HEK293 (cell line): ENCODE measurements at regions not wholly inside any gene's neighbourhood (a gene's known extent, or its start where the extent isn't known, plus 50 kb on each side); places are given as distances from the start of the nearest gene placed in this dataset.

Experiments used
- TRIM28 ChIP-seq: IDR thresholded peaks from 2 replicates; pipeline ENCODE4 v1.6.1; 2011; ENCODE audit warnings: low read length, control low read depth, borderline replicate concordance
- YY1 ChIP-seq: fragments of 450-650 bp; formaldehyde crosslinking; IDR thresholded peaks from 2 replicates; pipeline ENCODE4 v1.5.1; 2018; ENCODE audit warnings: missing biosample characterization, missing genetic modification characterization
- ZBTB8A ChIP-seq: fragments of 450-650 bp; formaldehyde crosslinking; IDR thresholded peaks from 2 replicates; pipeline ENCODE4 v1.5.1; 2016; ENCODE audit warnings: missing biosample characterization, missing genetic modification characterization
- ZFP3 ChIP-seq: fragments of 450-650 bp; formaldehyde crosslinking; IDR thresholded peaks from 2 replicates; pipeline ENCODE4 v1.5.1; 2016; ENCODE audit warnings: low read depth, missing biosample characterization, missing genetic modification characterization
- ZFP37 ChIP-seq: fragments of 450-650 bp; formaldehyde crosslinking; IDR thresholded peaks from 2 replicates; pipeline ENCODE4 v1.5.1; 2016; ENCODE audit warnings: missing biosample characterization, missing genetic modification characterization
- ZNF146 ChIP-seq: fragments of 450-650 bp; formaldehyde crosslinking; IDR thresholded peaks from 2 replicates; pipeline ENCODE4 v1.5.1; 2016; ENCODE audit warnings: missing biosample characterization, missing genetic modification characterization
- ZNF175 ChIP-seq: fragments of 450-650 bp; formaldehyde crosslinking; IDR thresholded peaks from 2 replicates; pipeline ENCODE4 v1.5.1; 2016; ENCODE audit warnings: missing biosample characterization, missing genetic modification characterization
- ZNF214 ChIP-seq: fragments of 450-650 bp; formaldehyde crosslinking; IDR thresholded peaks from 2 replicates; pipeline ENCODE4 v1.5.1; 2017; ENCODE audit warnings: missing biosample characterization, mild to moderate bottlenecking, missing genetic modification characterization, borderline replicate concordance
- ZNF311 ChIP-seq: fragments of 450-650 bp; formaldehyde crosslinking; IDR thresholded peaks from 2 replicates; pipeline ENCODE4 v1.5.1; 2017; ENCODE audit warnings: missing biosample characterization, missing genetic modification characterization, borderline replicate concordance
- ZNF514 ChIP-seq: fragments of 450-650 bp; formaldehyde crosslinking; IDR thresholded peaks from 2 replicates; pipeline ENCODE4 v1.5.1; 2016; ENCODE audit warnings: missing biosample characterization, missing genetic modification characterization
- ZNF623 ChIP-seq: fragments of 450-650 bp; formaldehyde crosslinking; IDR thresholded peaks from 2 replicates; pipeline ENCODE4 v1.5.1; 2016; ENCODE audit warnings: missing biosample characterization, missing genetic modification characterization
- ZNF76 ChIP-seq: fragments of 450-650 bp; formaldehyde crosslinking; IDR thresholded peaks from 2 replicates; pipeline ENCODE4; 2016; ENCODE audit warnings: low read depth, missing biosample characterization, missing genetic modification characterization, borderline replicate concordance
- TF ChIP-seq, protein P1 (sequence below): fragments of 450-650 bp; formaldehyde crosslinking; IDR thresholded peaks from 2 replicates; pipeline ENCODE4 v1.5.1; 2016; ENCODE audit warnings: missing biosample characterization, missing genetic modification characterization

DNA sequence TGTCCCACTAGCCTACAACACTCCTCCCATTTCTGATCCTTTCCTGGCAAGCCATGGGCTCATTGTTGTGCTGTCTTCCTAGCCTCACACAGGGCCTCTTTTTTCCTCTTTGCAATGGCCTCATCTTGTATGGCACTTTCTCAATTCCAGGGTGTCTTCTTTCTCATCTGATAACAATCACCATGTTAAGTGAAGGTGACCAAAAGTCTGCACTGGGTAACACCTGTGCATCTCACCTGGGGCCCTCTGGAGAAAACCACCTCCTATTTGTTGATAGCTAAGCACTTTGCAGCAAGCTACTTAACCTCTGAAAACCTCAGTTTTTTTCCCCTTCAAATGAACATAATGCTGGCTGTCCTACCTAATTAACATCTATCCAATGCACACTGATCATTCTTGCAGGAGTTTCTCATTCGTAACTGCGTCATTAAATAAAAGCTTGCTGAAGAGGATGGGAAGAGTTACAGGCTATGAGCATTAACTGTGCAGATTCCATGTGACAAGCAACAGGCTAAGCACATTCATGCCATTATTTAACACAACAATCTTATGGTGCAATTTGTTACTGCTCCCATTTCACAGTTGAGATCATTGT lies 60.1 kb upstream of the STK32A start:
- no peak for TF ChIP-seq ZNF311 (tag by site-specific recombination)
- TF ChIP-seq, protein P1, sequence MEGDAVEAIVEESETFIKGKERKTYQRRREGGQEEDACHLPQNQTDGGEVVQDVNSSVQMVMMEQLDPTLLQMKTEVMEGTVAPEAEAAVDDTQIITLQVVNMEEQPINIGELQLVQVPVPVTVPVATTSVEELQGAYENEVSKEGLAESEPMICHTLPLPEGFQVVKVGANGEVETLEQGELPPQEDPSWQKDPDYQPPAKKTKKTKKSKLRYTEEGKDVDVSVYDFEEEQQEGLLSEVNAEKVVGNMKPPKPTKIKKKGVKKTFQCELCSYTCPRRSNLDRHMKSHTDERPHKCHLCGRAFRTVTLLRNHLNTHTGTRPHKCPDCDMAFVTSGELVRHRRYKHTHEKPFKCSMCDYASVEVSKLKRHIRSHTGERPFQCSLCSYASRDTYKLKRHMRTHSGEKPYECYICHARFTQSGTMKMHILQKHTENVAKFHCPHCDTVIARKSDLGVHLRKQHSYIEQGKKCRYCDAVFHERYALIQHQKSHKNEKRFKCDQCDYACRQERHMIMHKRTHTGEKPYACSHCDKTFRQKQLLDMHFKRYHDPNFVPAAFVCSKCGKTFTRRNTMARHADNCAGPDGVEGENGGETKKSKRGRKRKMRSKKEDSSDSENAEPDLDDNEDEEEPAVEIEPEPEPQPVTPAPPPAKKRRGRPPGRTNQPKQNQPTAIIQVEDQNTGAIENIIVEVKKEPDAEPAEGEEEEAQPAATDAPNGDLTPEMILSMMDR (tag by site-specific recombination): no peak
- TF ChIP-seq ZNF623: no peak
- TF ChIP-seq ZNF175: no peak
- TF ChIP-seq ZNF146: no peak
- TF ChIP-seq YY1 (tag by site-specific recombination): no peak
- no peak for TF ChIP-seq TRIM28
- no peak for TF ChIP-seq ZBTB8A (tag by site-specific recombination)
- TF ChIP-seq ZNF514 (tag by site-specific recombination): no peak
- TF ChIP-seq ZFP3 (tag by site-specific recombination): no peak
- no peak for TF ChIP-seq ZFP37 (tag by site-specific recombination)
- no peak for TF ChIP-seq ZNF76 (tag by site-specific recombination)
- TF ChIP-seq ZNF214 (tag by site-specific recombination): no peak
